ENCODE measurements at regions not wholly inside any gene's neighbourhood (a gene's known extent, or its start where the extent isn't known, plus 50 kb on each side); places are given as distances from the start of the nearest gene placed in this dataset.

DNA sequence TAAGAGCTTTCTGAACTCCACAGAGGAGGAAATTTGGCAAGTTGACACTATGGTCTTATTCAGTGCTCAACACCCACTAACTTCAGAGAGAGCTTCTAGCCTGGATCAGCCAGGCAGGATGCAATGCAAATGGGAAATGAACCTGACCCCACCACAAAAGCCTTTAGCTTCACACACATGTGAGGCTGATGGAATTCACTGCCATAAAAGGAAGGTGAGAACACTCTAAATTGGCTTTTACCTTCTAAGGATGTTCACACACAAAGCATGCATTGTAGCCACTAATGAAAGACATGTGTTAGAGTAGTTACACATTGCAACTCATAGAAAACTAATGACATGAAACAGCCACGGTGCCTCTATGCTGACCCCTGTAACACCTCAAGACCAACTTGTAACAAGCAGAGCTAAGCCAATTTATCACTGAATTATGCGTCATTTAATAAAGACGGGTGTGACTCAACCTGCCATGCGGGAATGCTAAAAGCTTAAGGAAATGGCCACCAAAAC lies 262.1 kb downstream of the HACE1 start:
- ChIA-PET CTCF (ENCODE audit: low intra/inter-chr PET ratio, low total read pairs) (no interaction called here), POLR2A (no interaction called here)
- ATAC-seq (no peak), DNase-seq (ENCODE audit: low spot score) (no peak), FAIRE-seq (no peak)
- Histone ChIP-seq H3K9ac (ENCODE audit: insufficient read depth, low read depth, low read length) (no peak overlapping the region), H4K20me1 (ENCODE audit: insufficient read depth, low read length) (no peaks in the 10 kb centered on the region), H3K27me3 (ENCODE audit: control insufficient read depth in 1 of 2, insufficient read depth in 2 of 2, low read length in 2 of 2) (no peaks in the 10 kb centered on the region), H2AFZ (ENCODE audit: low read length) (no peak overlapping the region), H3K4me2 (ENCODE audit: low read depth, low read length) (no peak overlapping the region), H3K79me2 (ENCODE audit: insufficient read depth, low read length) (no peaks in the 10 kb centered on the region), H3K4me3 (replicated peaks in 1 of 3; ENCODE audit: insufficient read depth in 1 of 3, low read depth in 2 of 3, low read length in 3 of 3) (no peak overlapping the region), H3K9me3 (ENCODE audit: low read length) (no peaks in the 10 kb centered on the region), H3K4me1 (ENCODE audit: insufficient read depth, low read length) (no peaks in the 10 kb centered on the region), H3K36me3 (replicated peaks in 1 of 2; ENCODE audit: control insufficient read depth in 1 of 2, insufficient read depth in 2 of 2, low read length in 2 of 2) (no peaks in the 10 kb centered on the region), H3K27ac (ENCODE audit: extremely low read length, insufficient read depth, low read length) (no peak overlapping the region)
- BruUV-seq (replicated peaks), result no TSS peak
- in situ Hi-C loops (cut with HindIII; ENCODE audit: extremely low pct_ligation_motif_present, low pct_unique_long_range_greater_than_20kb) (no loop called here), intact Hi-C loops (cut with micrococcal nuclease; ENCODE audit: unreplicated experiment) (no loop called here)
- WGBS (ENCODE audit: low lambda C conversion rate), result 4% methylated on average over 4 of the region's 4 CpGs
- TF ChIP-seq KDM2A (CRISPR knock-in tag; IDR thresholded peaks at IDR 0.05; ENCODE audit: borderline replicate concordance, low read depth), result no peak
- no peak for TF ChIP-seq KLF12 (CRISPR knock-in tag; IDR thresholded peaks at IDR 0.05; ENCODE audit: borderline replicate concordance)
- no peak for TF ChIP-seq ZNF547 (CRISPR knock-in tag; IDR thresholded peaks at IDR 0.05)
- TF ChIP-seq, protein P1, sequence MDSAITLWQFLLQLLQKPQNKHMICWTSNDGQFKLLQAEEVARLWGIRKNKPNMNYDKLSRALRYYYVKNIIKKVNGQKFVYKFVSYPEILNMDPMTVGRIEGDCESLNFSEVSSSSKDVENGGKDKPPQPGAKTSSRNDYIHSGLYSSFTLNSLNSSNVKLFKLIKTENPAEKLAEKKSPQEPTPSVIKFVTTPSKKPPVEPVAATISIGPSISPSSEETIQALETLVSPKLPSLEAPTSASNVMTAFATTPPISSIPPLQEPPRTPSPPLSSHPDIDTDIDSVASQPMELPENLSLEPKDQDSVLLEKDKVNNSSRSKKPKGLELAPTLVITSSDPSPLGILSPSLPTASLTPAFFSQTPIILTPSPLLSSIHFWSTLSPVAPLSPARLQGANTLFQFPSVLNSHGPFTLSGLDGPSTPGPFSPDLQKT (CRISPR knock-in tag; IDR thresholded peaks at IDR 0.05; ENCODE audit: borderline replicate concordance), result no peak
- no peak for TF ChIP-seq ZNF761 (CRISPR knock-in tag; conservative IDR thresholded peaks at IDR 0.05)
- TF ChIP-seq HMG20A (CRISPR knock-in tag; IDR thresholded peaks at IDR 0.05; ENCODE audit: borderline replicate concordance), result no peak

DNA sequence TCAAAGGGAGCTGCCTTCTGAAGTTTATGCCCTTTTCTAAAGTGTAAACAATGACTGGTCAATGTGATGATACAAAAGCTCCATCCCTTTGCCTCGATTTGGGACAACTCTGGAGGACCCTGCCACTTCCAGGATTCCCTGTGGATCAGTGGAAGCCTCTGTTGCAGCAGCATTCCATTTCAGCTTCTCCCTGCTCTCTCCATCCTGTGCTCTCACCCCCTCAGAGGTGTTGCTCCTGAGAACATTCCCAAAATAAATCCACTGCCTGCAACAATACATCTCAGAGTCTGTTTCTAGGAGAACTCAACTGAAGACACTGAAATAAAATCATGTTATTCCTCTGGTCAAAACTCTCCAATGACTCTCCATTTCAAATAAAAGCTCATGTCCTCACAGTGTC lies 263.6 kb downstream of the HACE1 start:
- H3K79me2 ChIP-seq (ENCODE audit: insufficient read depth, low read length), result no peaks in the 10 kb centered on the region
- in situ Hi-C loops (cut with HindIII; ENCODE audit: extremely low pct_ligation_motif_present, low pct_unique_long_range_greater_than_20kb) (no loop called here), intact Hi-C loops (cut with micrococcal nuclease; ENCODE audit: unreplicated experiment) (no loop called here)
- H3K4me2 ChIP-seq (ENCODE audit: low read depth, low read length), result no peak overlapping the region
- ChIA-PET CTCF (ENCODE audit: low intra/inter-chr PET ratio, low total read pairs) (no interaction called here), POLR2A (no interaction called here)
- no peaks in the 10 kb centered on the region for H3K27me3 ChIP-seq (ENCODE audit: control insufficient read depth in 1 of 2, insufficient read depth in 2 of 2, low read length in 2 of 2)
- DNase-seq (ENCODE audit: low spot score) (no peak), FAIRE-seq (no peak), ATAC-seq (no peak)
- no peaks in the 10 kb centered on the region for H4K20me1 ChIP-seq (ENCODE audit: insufficient read depth, low read length)
- no peaks in the 10 kb centered on the region for H3K4me1 ChIP-seq (ENCODE audit: insufficient read depth, low read length)
- no peaks in the 10 kb centered on the region for H3K9me3 ChIP-seq (ENCODE audit: low read length)
- no peak overlapping the region for H3K9ac ChIP-seq (ENCODE audit: insufficient read depth, low read depth, low read length)
- H3K4me3 ChIP-seq (replicated peaks in 1 of 3; ENCODE audit: insufficient read depth in 1 of 3, low read depth in 2 of 3, low read length in 3 of 3), result no peak overlapping the region
- no peaks in the 10 kb centered on the region for H3K36me3 ChIP-seq (replicated peaks in 1 of 2; ENCODE audit: control insufficient read depth in 1 of 2, insufficient read depth in 2 of 2, low read length in 2 of 2)
- BruUV-seq (replicated peaks), result no TSS peak
- 0% methylated on average over 1 of the region's 1 CpG for WGBS (ENCODE audit: low lambda C conversion rate)
- H2AFZ ChIP-seq (ENCODE audit: low read length), result no peak overlapping the region
- H3K27ac ChIP-seq (ENCODE audit: extremely low read length, insufficient read depth, low read length), result no peak overlapping the region
- TF ChIP-seq, protein P2, sequence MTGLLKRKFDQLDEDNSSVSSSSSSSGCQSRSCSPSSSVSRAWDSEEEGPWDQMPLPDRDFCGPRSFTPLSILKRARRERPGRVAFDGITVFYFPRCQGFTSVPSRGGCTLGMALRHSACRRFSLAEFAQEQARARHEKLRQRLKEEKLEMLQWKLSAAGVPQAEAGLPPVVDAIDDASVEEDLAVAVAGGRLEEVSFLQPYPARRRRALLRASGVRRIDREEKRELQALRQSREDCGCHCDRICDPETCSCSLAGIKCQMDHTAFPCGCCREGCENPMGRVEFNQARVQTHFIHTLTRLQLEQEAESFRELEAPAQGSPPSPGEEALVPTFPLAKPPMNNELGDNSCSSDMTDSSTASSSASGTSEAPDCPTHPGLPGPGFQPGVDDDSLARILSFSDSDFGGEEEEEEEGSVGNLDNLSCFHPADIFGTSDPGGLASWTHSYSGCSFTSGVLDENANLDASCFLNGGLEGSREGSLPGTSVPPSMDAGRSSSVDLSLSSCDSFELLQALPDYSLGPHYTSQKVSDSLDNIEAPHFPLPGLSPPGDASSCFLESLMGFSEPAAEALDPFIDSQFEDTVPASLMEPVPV (CRISPR knock-in tag; IDR thresholded peaks at IDR 0.05), result no peak
- TF ChIP-seq RBAK (CRISPR knock-in tag; IDR thresholded peaks at IDR 0.05) (no peak), ZNF224 (CRISPR knock-in tag; IDR thresholded peaks at IDR 0.05) (no peak), ZNF496 (CRISPR knock-in tag; IDR thresholded peaks at IDR 0.05; ENCODE audit: insufficient replicate concordance) (no peak), ZNF180 (CRISPR knock-in tag; IDR thresholded peaks at IDR 0.05; ENCODE audit: borderline replicate concordance, low read depth) (no peak), SOX13 (IDR thresholded peaks at IDR 0.05) (no peak), SOX13 (CRISPR knock-in tag; conservative IDR thresholded peaks at IDR 0.05 in 1 of 2, IDR thresholded peaks at IDR 0.05 in 1 of 2) (no peak), ZNF773 (CRISPR knock-in tag; IDR thresholded peaks at IDR 0.05; ENCODE audit: borderline replicate concordance) (no peak)
- TF ChIP-seq, protein P3, sequence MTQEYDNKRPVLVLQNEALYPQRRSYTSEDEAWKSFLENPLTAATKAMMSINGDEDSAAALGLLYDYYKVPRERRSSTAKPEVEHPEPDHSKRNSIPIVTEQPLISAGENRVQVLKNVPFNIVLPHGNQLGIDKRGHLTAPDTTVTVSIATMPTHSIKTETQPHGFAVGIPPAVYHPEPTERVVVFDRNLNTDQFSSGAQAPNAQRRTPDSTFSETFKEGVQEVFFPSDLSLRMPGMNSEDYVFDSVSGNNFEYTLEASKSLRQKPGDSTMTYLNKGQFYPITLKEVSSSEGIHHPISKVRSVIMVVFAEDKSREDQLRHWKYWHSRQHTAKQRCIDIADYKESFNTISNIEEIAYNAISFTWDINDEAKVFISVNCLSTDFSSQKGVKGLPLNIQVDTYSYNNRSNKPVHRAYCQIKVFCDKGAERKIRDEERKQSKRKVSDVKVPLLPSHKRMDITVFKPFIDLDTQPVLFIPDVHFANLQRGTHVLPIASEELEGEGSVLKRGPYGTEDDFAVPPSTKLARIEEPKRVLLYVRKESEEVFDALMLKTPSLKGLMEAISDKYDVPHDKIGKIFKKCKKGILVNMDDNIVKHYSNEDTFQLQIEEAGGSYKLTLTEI (CRISPR knock-in tag; conservative IDR thresholded peaks at IDR 0.05), result no peak

Data from HepG2 (cell line).